ENCODE measurements at regions not wholly inside any gene's neighbourhood (a gene's known extent, or its start where the extent isn't known, plus 50 kb on each side); places are given as distances from the start of the nearest gene placed in this dataset.
"Not testable (repeated sequence)": the region's sequence is repeated elsewhere in the genome, so short reads cannot be mapped to it uniquely, and the experiment has no call there.

DNA sequence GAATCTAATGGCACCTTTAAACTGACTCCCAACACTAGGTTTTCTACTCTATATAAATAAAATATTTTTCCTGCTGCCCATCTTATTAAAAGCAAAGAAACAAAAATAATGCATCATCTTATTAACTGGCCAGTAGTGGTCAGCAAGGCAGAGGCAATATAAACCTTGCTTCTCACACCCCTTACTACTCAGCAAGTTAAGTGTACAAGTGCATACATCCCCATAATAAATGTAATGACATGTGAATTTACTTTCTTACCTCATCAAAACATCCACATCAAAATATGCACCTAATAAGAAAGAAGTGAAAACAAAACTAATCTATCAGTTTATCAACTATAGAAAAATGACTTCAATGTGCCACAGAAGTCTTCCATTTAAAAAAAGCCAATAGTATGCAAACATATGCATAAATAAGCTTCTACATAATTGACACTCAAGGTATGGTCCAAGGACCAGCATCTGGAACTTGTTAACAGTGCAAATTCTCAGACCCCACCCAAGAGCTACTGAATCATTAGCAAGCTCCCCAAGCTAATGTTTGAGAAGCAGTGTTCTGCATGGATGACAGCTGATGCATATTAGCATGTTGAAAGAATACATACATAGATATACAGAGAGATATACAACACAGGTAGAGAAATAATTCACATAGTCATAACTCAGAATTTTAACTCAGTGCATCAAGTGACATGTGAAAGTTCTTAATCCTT, 182.7 kb downstream of the C7orf25 start:
- intact Hi-C loops (cut with DNase I, micrococcal nuclease), result no loop called here
- DNase-seq, result no peak
- ATAC-seq, result no peak

- DNase-seq, result no peak
- no peak for ATAC-seq
- intact Hi-C loops (cut with DNase I, micrococcal nuclease), result no loop called here
Measured at GRCh38 chr7:42727451-42727850, 184.4 kb downstream of the C7orf25 start.

DNA sequence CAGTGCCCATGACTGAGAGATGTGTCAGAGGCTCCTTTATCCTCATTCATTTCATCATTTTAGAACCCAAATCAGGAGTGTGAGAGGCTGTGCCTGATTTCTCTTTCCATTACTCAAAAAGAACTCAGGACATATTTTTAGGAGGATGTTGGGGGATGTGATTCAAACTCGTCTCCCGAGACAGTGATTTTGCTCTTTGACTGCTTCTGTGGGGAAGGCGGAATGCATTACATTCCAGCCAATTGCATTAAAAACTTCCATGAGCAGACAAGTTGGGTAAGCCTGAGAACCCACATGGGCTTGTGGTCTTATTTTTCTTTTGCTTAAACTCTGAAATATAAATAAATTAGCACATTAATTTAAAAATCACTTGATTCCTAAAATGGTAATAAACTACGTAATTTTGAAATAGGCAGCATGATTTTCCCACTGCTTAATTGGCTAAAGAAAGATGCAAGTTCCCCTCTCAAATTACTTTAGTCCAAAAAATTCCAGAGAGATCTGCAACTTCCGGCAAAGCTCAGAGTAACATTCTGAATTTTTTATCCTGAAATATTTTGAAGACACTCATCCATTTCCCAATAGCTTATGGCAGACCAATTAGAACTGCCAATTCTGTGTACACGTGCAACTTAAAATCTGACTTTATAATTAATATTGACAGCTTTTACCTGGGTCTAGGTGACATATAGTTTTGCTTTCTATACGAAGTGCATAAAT, 185.6 kb downstream of the C7orf25 start:
- ATAC-seq (no peak), DNase-seq (no peak)

GRCh38 chr7:42722716-42723115, 189.2 kb downstream of the C7orf25 start:
- DNase-seq (no peak), ATAC-seq (no peak)
- intact Hi-C loops (cut with DNase I, micrococcal nuclease), result no loop called here

More for the DNA sequence above, 185.6 kb downstream of the C7orf25 start:
- intact Hi-C loops (cut with DNase I, micrococcal nuclease), result no loop called here

DNA sequence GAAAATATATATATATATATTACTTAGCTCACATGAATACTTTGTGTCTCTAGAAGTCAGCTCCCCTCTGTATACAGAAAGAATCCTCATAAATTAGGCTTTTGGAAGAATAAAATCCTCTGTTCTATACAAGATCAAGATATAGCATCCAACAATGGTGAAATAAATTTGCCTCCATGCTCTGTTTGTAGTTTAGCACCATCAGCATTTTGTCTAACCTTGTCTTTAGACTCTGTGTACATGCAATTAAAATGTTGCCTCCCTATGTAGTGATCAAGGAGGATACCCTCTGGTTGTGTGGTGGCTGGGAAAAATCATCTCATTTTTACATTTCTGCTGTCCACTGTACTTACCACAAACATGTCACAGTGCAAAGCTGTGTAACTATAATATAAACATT, 189.7 kb downstream of the C7orf25 start:
- DNase-seq (no peak), ATAC-seq (no peak)
- intact Hi-C loops (cut with DNase I, micrococcal nuclease), result no loop called here

- DNase-seq, result no peak
- intact Hi-C loops (cut with DNase I, micrococcal nuclease), result no loop called here
- no peak for ATAC-seq
Measured at GRCh38 chr7:42720991-42721796, 190.7 kb downstream of the C7orf25 start.

- intact Hi-C loops (cut with DNase I, micrococcal nuclease), result no loop called here
- DNase-seq (no peak), ATAC-seq (no peak)
Measured at GRCh38 chr7:42720012-42720411, 191.9 kb downstream of the C7orf25 start.

GRCh38 chr7:42718466-42718865, 193.4 kb downstream of the C7orf25 start:
- intact Hi-C loops (cut with DNase I, micrococcal nuclease); DNase-seq; ATAC-seq: not testable (repeated sequence)

DNA sequence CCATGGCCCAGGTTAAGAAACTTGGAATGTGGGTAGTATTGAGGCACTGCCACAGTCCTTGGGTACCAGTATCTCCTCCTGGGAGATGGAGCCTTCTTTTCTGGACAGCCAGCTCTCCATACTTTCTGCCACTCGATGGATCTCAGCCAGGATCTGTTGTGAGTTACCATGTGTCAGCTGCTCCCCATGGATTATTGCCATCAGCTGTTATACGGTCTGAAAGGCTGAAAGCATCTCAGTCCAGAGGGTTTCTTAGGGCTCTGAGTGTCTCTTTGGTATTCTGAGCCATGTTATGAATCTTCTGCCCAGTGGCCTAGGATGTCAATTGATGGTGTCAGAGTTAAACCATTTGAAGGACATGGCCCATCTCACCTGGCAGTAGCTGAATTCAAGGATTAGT, 197.5 kb downstream of the C7orf25 start:
- ATAC-seq (no peak), DNase-seq (no peak)
- intact Hi-C loops (cut with DNase I, micrococcal nuclease), result no loop called here

DNA sequence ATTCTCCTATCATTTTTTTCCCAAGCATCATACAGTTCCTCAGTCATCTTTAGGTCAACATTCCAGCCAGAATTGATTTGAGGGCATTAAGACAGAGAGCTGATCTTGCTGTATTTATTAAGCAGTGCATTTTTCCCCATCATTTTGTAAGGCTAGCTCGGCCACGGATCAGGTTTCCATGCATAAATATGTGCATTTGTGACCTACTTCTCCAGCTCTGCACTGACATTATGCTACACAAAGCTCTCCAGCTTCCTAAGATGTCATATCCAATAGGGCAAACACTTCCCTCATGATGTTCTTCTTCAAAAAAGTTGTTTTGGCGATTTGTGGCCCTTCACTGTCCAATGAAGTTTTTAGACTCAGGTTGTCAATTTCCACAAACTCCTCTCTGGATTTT, 202.6 kb downstream of the C7orf25 start:
- ATAC-seq, result no peak
- no peak for DNase-seq
- intact Hi-C loops (cut with DNase I, micrococcal nuclease), result no loop called here

- ATAC-seq (no peak), DNase-seq (no peak)
- intact Hi-C loops (cut with DNase I, micrococcal nuclease), result no loop called here
Measured at GRCh38 chr7:42704710-42705109, 207.2 kb downstream of the C7orf25 start.

DNA sequence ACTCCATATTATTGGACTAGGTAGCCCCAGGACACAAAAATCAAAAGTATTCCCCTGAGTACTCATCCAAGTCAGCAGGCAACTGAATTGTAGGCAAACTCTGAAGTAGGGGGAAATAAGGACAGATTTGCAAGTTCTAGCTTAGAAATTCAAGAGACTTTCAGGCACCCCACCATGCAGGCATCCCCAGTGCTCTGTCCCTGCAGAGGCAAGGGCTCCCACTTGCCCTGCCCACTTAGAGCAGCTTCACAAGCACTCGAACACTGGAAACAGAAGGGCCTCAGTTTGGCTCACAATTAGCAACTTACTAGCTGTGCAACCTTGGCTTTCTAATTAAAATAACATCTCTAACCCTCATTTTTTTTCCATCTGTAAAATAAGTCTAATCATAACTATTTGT, 209.2 kb downstream of the C7orf25 start:
- ATAC-seq (no peak), DNase-seq (no peak)

GRCh38 chr7:42700406-42701327, 211.2 kb downstream of the C7orf25 start:
- DNase-seq (no peak), ATAC-seq (no peak)
- intact Hi-C loops (cut with DNase I, micrococcal nuclease), result no loop called here

More for the DNA sequence above, 209.2 kb downstream of the C7orf25 start:
- intact Hi-C loops (cut with DNase I, micrococcal nuclease), result no loop called here

DNA sequence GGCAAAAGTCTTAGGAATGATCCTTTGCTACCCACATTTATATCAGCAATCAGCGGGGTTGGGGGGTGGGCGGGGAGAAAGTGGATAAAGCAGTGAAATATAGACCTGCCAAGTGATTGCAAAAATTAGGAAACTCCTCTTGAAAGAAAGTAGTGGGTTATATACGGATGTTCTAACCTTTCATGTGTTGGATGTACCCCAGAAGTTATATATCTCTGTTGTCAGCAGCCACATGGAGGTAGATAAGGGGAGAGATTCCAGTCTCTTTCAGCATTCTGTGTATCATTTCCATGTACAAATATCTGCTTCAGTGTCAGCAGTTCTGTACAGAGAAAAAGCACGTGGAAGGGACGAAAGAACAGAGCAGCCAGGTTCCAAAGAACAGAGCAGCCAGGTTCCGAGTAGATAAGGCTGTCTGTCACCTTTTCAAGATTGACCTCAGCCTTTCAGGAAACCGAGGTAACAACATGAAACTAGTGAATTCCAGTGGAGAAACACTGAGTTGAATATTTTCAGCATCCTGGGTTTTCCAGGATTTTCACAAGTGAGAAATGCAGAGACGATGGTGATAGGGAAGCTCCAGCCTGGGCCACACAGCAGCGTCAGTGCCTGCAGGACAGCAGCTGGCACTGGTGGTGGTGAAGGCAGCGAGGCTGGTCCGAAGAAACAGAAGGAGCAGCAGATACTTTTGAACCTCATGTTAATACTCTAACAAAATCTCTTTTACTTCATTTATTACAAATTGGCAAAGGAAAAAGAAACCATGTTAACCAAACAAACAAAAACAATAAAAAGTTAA, 212.3 kb downstream of the C7orf25 start:
- DNase-seq, result no peak
- ATAC-seq, result no peak
- intact Hi-C loops (cut with DNase I, micrococcal nuclease), result loop anchor here in 1 of 2 donors (10.0 kb wide), 2 partner anchors 475 to 725 kb away; no protein-coding TSS in a partner anchor

- intact Hi-C loops (cut with DNase I, micrococcal nuclease), result loop anchor here in 1 of 2 donors (10.0 kb wide), 2 partner anchors 474 to 724 kb away; no protein-coding TSS in a partner anchor
- no peak for ATAC-seq
- DNase-seq, result no peak
Measured at GRCh38 chr7:42698600-42699374, 213.1 kb downstream of the C7orf25 start.

DNA sequence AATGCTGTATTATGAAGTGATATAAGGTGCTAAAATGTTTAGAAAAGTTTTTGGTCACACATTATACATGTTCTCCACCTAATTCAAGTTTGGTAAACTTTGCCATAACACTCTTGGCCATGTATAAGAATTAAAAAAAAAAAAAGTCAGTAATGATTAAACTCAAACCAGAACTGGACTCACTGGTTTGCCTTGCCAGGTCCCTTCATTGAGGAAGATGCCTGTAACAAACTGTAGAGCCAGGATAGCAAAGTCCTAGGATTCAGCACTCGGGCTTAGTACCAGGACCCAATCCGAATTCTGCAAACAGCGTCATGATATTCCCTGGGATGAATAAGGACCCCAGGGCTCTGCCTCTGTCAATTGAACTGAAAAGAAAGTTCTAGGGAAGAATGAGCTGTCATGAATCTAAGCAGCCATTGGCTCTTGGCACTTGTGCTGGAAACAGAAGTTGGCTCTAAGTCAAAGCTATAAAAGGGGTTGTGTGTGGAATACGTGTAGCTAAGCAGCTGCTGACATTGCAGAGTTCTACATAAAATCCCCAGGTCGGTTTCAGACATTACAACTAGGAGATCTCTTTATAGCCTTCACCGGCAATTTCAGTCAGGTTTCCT, 216.9 kb downstream of the C7orf25 start:
- intact Hi-C loops (cut with DNase I, micrococcal nuclease), result loop anchor here in 1 of 2 donors (10.0 kb wide), 2 partner anchors 470 to 720 kb away; no protein-coding TSS in a partner anchor
- DNase-seq (no peak), ATAC-seq (peak; percentile 81)
